ENCODE measurements at regions not wholly inside any gene's neighbourhood (a gene's known extent, or its start where the extent isn't known, plus 50 kb on each side); places are given as distances from the start of the nearest gene placed in this dataset.

DNA sequence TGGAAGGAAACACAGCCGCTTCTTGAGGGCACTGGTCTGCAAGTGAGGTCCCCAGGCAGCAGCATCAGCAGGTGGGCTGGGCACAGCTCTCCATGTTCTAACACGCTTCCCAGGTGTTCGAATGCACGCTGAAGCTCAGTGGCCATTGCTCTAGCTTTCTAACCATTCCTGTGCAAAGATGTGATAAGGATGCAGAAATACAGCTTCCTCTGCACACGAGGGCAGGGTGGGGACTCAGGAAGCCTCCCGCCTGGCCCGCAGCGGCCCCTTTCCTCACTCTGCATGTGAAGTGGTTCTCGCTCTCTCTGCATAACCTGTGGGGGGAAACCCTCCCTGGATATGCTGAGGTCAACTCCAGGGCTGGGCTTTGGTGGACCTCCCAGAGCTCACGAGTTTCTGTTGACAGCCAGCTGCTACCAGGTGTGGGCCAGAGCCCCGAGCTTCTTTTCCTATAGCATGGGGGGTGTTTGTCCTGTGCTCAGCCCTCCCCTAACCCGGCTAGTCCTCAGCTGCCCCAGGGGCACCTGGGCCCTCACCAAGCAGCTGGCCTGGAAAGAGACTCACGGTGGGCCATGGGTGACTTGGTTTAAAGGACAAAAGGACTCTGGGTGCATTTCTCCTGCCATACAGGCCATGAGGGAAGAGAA is 168.2 kb downstream of the TEX29 start:
- TF ChIP-seq, protein P1, sequence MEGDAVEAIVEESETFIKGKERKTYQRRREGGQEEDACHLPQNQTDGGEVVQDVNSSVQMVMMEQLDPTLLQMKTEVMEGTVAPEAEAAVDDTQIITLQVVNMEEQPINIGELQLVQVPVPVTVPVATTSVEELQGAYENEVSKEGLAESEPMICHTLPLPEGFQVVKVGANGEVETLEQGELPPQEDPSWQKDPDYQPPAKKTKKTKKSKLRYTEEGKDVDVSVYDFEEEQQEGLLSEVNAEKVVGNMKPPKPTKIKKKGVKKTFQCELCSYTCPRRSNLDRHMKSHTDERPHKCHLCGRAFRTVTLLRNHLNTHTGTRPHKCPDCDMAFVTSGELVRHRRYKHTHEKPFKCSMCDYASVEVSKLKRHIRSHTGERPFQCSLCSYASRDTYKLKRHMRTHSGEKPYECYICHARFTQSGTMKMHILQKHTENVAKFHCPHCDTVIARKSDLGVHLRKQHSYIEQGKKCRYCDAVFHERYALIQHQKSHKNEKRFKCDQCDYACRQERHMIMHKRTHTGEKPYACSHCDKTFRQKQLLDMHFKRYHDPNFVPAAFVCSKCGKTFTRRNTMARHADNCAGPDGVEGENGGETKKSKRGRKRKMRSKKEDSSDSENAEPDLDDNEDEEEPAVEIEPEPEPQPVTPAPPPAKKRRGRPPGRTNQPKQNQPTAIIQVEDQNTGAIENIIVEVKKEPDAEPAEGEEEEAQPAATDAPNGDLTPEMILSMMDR (conservative IDR thresholded peaks at IDR 0.05; ENCODE audit: low read depth in 2 of 2) = no peak
- TF ChIP-seq EZH2 (IDR thresholded peaks at IDR 0.05; ENCODE audit: low read depth, unreplicated experiment) (no peak), EZH2phosphoT487 (IDR thresholded peaks at IDR 0.05; ENCODE audit: unreplicated experiment) (no peak), POLR2AphosphoS5 (IDR thresholded peaks at IDR 0.05; ENCODE audit: low read depth) (no peak), CREB1 (CRISPR knock-in tag; IDR thresholded peaks at IDR 0.05; ENCODE audit: low read depth) (no peak), ZNF114 (CRISPR knock-in tag; IDR thresholded peaks at IDR 0.05) (no peak), ZNF331 (CRISPR knock-in tag; IDR thresholded peaks at IDR 0.05; ENCODE audit: low read depth) (no peak)
- TF ChIP-seq, protein P2, sequence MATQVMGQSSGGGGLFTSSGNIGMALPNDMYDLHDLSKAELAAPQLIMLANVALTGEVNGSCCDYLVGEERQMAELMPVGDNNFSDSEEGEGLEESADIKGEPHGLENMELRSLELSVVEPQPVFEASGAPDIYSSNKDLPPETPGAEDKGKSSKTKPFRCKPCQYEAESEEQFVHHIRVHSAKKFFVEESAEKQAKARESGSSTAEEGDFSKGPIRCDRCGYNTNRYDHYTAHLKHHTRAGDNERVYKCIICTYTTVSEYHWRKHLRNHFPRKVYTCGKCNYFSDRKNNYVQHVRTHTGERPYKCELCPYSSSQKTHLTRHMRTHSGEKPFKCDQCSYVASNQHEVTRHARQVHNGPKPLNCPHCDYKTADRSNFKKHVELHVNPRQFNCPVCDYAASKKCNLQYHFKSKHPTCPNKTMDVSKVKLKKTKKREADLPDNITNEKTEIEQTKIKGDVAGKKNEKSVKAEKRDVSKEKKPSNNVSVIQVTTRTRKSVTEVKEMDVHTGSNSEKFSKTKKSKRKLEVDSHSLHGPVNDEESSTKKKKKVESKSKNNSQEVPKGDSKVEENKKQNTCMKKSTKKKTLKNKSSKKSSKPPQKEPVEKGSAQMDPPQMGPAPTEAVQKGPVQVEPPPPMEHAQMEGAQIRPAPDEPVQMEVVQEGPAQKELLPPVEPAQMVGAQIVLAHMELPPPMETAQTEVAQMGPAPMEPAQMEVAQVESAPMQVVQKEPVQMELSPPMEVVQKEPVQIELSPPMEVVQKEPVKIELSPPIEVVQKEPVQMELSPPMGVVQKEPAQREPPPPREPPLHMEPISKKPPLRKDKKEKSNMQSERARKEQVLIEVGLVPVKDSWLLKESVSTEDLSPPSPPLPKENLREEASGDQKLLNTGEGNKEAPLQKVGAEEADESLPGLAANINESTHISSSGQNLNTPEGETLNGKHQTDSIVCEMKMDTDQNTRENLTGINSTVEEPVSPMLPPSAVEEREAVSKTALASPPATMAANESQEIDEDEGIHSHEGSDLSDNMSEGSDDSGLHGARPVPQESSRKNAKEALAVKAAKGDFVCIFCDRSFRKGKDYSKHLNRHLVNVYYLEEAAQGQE (IDR thresholded peaks at IDR 0.05; ENCODE audit: unreplicated experiment) = no peak

All from GM23338 (cell line).